ENCODE measurements at regions not wholly inside any gene's neighbourhood (a gene's known extent, or its start where the extent isn't known, plus 50 kb on each side); places are given as distances from the start of the nearest gene placed in this dataset.

- no peak for DNase-seq
Measured at GRCh38 chr15:100737214-100737613, 134.8 kb downstream of the ASB7 start.

GRCh38 chr15:100738614-100739013 lies 136.2 kb downstream of the ASB7 start:
- DNase-seq: no peak

- no peak for DNase-seq
Measured at GRCh38 chr15:100740138-100740537, 137.7 kb downstream of the ASB7 start.

- no peak for DNase-seq
Measured at GRCh38 chr15:100751585-100751984, 128.0 kb upstream of the ALDH1A3 start.

GRCh38 chr15:100753503-100753902 lies 126.1 kb upstream of the ALDH1A3 start:
- DNase-seq: no peak

GRCh38 chr15:100757661-100758060 lies 122.0 kb upstream of the ALDH1A3 start:
- no peak for DNase-seq

- no peak for DNase-seq
Measured at GRCh38 chr15:100758555-100758954, 121.1 kb upstream of the ALDH1A3 start.

GRCh38 chr15:100759106-100759505 lies 120.5 kb upstream of the ALDH1A3 start:
- DNase-seq: no peak

GRCh38 chr15:100759698-100760356 lies 119.8 kb upstream of the ALDH1A3 start:
- DNase-seq: no peak

- DNase-seq: no peak
Measured at GRCh38 chr15:100760357-100760903, 119.2 kb upstream of the ALDH1A3 start.

- no peak for DNase-seq
Measured at GRCh38 chr15:100761290-100761935, 118.2 kb upstream of the ALDH1A3 start.

GRCh38 chr15:100762289-100762688 lies 117.3 kb upstream of the ALDH1A3 start:
- DNase-seq: no peak

- DNase-seq: no peak
Measured at GRCh38 chr15:100762913-100763834, 116.5 kb upstream of the ALDH1A3 start.

- no peak for DNase-seq
Measured at GRCh38 chr15:100763835-100764750, 115.5 kb upstream of the ALDH1A3 start.

GRCh38 chr15:100764778-100765466 lies 114.7 kb upstream of the ALDH1A3 start:
- no peak for DNase-seq

GRCh38 chr15:100765467-100766241 lies 114.0 kb upstream of the ALDH1A3 start:
- no peak for DNase-seq

GRCh38 chr15:100766243-100767000 lies 113.2 kb upstream of the ALDH1A3 start:
- no peak for DNase-seq

- DNase-seq: no peak
Measured at GRCh38 chr15:100767001-100767825, 112.4 kb upstream of the ALDH1A3 start.

GRCh38 chr15:100768501-100768931 lies 111.1 kb upstream of the ALDH1A3 start:
- DNase-seq: no peak

All from activated CD4-positive, alpha-beta T cell treated with anti-CD3 and anti-CD28 coated beads, Interleukin-2, Interleukin-6, amounts not matched to agents 100 ng/mL and 50 ng/mL, durations not matched to agents 16 hours and 8 hours (primary cell).